Fibroblast of lung (primary cell): ENCODE measurements at regions not wholly inside any gene's neighbourhood (a gene's known extent, or its start where the extent isn't known, plus 50 kb on each side); places are given as distances from the start of the nearest gene placed in this dataset.

Experiments
- DNase-seq, 2 donors: peaks; one replicate each; pipeline versions ENCODE4 v3.0.0 to v3.0.0-alpha.2; 2010; ENCODE audit warnings: low read depth in 2 of 2
- H2AFZ ChIP-seq: 2 replicates; pipeline ENCODE4 v1.5.1; 2012; ENCODE audit warnings: low read length, control low read depth, inconsistent platforms
- H3K27ac ChIP-seq: 2 replicates; pipeline ENCODE4 v1.5.1; 2011; ENCODE audit warnings: low read length, control low read depth; ENCODE audit not compliant: insufficient read depth
- H3K27me3 ChIP-seq: 2 replicates; pipeline ENCODE4 v1.5.1; 2011; ENCODE audit warnings: mild to moderate bottlenecking, low read length; ENCODE audit not compliant: control insufficient read depth, insufficient read depth
- H3K36me3 ChIP-seq: 2 replicates; pipeline ENCODE4 v1.5.1; 2011; ENCODE audit warnings: low read length; ENCODE audit not compliant: control insufficient read depth, insufficient read depth
- H3K4me1 ChIP-seq: 2 replicates; pipeline ENCODE4 v1.5.1; 2011; ENCODE audit warnings: low read length; ENCODE audit not compliant: control insufficient read depth, insufficient read depth; ENCODE audit errors: extremely low read depth
- H3K4me2 ChIP-seq: 2 replicates; pipeline ENCODE4 v1.5.1; 2011; ENCODE audit warnings: low read length, control low read depth; ENCODE audit not compliant: insufficient read depth; ENCODE audit errors: extremely low read depth
- H3K4me3 ChIP-seq, 4 experiments: fragments of 200-600 bp in 1 of 4; sonication (generic) in 1 of 4; replicated peaks in 1 of 4; 2 replicates each; pipeline ENCODE4 v1.5.1; 2011 to 2016; ENCODE audit warnings: low read length in 4 of 4, low read depth in 3 of 4, mild to moderate bottlenecking in 3 of 4, control low read depth in 2 of 4, inconsistent platforms in 1 of 4, mixed read lengths in 1 of 4; ENCODE audit not compliant: insufficient read depth in 1 of 4; ENCODE audit errors: control extremely low read depth in 1 of 4
- H3K79me2 ChIP-seq: 2 replicates; pipeline ENCODE4 v1.5.1; 2012; ENCODE audit warnings: mild to moderate bottlenecking, low read length, inconsistent platforms; ENCODE audit not compliant: control insufficient read depth, insufficient read depth
- H3K9ac ChIP-seq: 2 replicates; pipeline ENCODE4 v1.5.1; 2011; ENCODE audit warnings: mild to moderate bottlenecking, low read length, control low read depth; ENCODE audit not compliant: insufficient read depth
- H3K9me3 ChIP-seq: 2 replicates; pipeline ENCODE4 v1.5.1; 2012; ENCODE audit warnings: low read depth, low read length; ENCODE audit not compliant: control insufficient read depth, insufficient read depth
- H4K20me1 ChIP-seq: 2 replicates; pipeline ENCODE4 v1.5.1; 2011; ENCODE audit warnings: low read length; ENCODE audit not compliant: control insufficient read depth, insufficient read depth; ENCODE audit errors: extremely low read depth
- EZH2 ChIP-seq: IDR thresholded peaks from 2 replicates; pipeline ENCODE4 v1.5.1; 2012; ENCODE audit warnings: low read length, control low read depth, mild to moderate bottlenecking; ENCODE audit errors: missing control alignments
- TF ChIP-seq, protein P1 (sequence below), 2 donors: IDR thresholded peaks in 1 of 2; conservative IDR thresholded peaks in 1 of 2; 1 replicate in 1 of 2; 2 replicates in 1 of 2; pipeline ENCODE4 v1.5.1; 2011 to 2012; ENCODE audit warnings: low read length in 2 of 2, control low read depth in 1 of 2, inconsistent platforms in 1 of 2, low read depth in 1 of 2, mild to moderate bottlenecking in 1 of 2

DNA sequence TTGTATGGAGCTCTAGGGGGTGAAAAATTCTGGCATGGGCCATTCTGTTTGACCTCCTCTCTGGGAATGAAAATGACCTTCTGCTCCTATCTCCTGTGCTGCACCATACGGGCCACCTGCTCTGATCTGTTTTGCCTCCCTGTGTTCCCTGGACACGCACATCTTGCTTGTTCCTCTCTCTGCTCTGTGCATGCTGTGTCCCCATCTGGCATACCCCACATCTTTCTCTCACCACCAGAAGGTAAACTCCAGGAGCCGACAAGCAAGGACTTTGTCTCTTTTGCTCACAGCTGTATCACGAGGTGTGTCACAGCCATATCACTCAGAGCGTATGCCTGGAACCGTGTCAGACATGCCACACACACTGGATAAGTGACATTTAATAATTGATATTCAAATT is 208.4 kb upstream of the DTNBP1 start:
- no peak for DNase-seq
- Histone ChIP-seq H3K27me3 (no peaks in the 10 kb centered on the region), H3K4me2 (no peak overlapping the region), H3K9me3 (no peaks in the 10 kb centered on the region), H3K36me3 (no peaks in the 10 kb centered on the region), H3K4me1 (peaks cover 3% of the 10 kb centered on the region), H3K27ac (no peak overlapping the region), H3K9ac (no peak overlapping the region), H4K20me1 (no peaks in the 10 kb centered on the region), H3K4me3 (no peak overlapping the region), H3K79me2 (no peaks in the 10 kb centered on the region), H2AFZ (no peak overlapping the region)
- TF ChIP-seq, protein P1, sequence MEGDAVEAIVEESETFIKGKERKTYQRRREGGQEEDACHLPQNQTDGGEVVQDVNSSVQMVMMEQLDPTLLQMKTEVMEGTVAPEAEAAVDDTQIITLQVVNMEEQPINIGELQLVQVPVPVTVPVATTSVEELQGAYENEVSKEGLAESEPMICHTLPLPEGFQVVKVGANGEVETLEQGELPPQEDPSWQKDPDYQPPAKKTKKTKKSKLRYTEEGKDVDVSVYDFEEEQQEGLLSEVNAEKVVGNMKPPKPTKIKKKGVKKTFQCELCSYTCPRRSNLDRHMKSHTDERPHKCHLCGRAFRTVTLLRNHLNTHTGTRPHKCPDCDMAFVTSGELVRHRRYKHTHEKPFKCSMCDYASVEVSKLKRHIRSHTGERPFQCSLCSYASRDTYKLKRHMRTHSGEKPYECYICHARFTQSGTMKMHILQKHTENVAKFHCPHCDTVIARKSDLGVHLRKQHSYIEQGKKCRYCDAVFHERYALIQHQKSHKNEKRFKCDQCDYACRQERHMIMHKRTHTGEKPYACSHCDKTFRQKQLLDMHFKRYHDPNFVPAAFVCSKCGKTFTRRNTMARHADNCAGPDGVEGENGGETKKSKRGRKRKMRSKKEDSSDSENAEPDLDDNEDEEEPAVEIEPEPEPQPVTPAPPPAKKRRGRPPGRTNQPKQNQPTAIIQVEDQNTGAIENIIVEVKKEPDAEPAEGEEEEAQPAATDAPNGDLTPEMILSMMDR (conservative IDR thresholded peaks at IDR 0.05 in 1 of 2, IDR thresholded peaks at IDR 0.05 in 1 of 2; ENCODE audit: low read depth in 1 of 2, low read length in 2 of 2): no peak
- TF ChIP-seq EZH2: no peak

DNA sequence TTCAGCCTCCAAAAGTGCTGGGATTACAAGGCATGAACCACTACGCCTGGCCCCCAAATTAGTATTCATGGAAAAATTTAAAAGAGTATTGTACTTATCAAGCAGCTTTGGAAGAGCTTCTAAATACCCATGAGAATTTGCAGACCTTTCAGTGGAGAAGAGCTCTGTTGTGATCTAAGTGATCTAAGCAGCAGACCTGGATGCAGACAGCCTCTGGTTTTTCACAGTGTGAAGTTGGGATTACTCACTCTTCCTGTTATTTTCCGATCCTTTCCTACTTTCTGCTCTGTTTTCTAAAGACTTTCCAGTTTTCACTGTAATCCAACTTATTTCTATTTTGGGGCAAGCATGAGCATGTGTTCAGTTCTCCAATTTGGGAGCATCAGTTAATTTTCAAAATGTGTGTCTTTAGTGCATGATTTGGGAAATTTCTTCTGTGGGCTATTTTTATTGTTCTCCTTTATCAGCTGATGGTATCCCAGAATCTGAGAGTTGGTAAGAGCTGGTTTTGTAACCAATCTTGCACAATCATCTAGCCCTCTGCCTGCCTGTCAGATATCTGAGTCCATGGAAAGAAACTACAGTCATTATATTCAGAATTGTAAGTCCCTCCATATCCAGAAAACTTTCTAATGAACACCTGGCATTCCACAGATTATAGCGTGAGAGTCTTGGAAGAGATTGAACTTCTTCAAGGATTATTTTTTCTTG is 207.7 kb upstream of the DTNBP1 start:
- DNase-seq: peak in 1 of 2 donors; percentile 33
- H3K27ac ChIP-seq: no peak overlapping the region
- no peak overlapping the region for H3K9ac ChIP-seq
- H3K4me2 ChIP-seq: no peak overlapping the region
- no peaks in the 10 kb centered on the region for H3K27me3 ChIP-seq
- TF ChIP-seq EZH2: no peak
- TF ChIP-seq, protein P1 (conservative IDR thresholded peaks at IDR 0.05 in 1 of 2, IDR thresholded peaks at IDR 0.05 in 1 of 2; ENCODE audit: low read depth in 1 of 2, low read length in 2 of 2): no peak
- no peaks in the 10 kb centered on the region for H4K20me1 ChIP-seq
- H3K4me3 ChIP-seq: no peak overlapping the region
- H3K4me1 ChIP-seq: peaks cover 3% of the 10 kb centered on the region
- H3K79me2 ChIP-seq: no peaks in the 10 kb centered on the region
- no peaks in the 10 kb centered on the region for H3K9me3 ChIP-seq
- no peaks in the 10 kb centered on the region for H3K36me3 ChIP-seq
- H2AFZ ChIP-seq: no peak overlapping the region

DNA sequence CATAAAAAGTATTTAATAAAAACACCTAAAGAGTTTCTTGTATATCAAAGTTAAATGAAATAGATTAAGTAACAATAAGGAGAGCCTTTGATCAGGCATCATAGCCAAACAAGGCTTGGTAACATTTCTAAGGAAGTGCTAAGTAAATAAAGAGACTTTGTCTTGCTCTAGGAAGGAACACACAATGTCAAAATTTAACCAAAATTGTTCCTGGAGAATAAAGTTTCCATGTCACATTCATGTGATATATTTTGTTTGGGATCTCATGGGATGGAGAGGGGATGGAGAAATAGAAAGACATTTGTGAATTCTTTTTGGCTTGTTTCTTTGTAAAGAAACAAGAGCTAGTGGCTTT is 201.9 kb upstream of the DTNBP1 start:
- Histone ChIP-seq H3K4me1 (no peaks in the 10 kb centered on the region), H4K20me1 (no peaks in the 10 kb centered on the region), H3K27me3 (no peaks in the 10 kb centered on the region), H3K9ac (no peak overlapping the region), H3K4me2 (no peak overlapping the region), H3K79me2 (no peaks in the 10 kb centered on the region), H2AFZ (no peak overlapping the region), H3K27ac (no peak overlapping the region), H3K4me3 (no peak overlapping the region), H3K9me3 (no peaks in the 10 kb centered on the region), H3K36me3 (no peaks in the 10 kb centered on the region)
- DNase-seq: no peak
- TF ChIP-seq, protein P1 (conservative IDR thresholded peaks at IDR 0.05 in 1 of 2, IDR thresholded peaks at IDR 0.05 in 1 of 2; ENCODE audit: low read depth in 1 of 2, low read length in 2 of 2): no peak
- no peak for TF ChIP-seq EZH2
